Mesenchymal stem cell (in vitro differentiated cells and primary cell): ENCODE measurements at regions not wholly inside any gene's neighbourhood (a gene's known extent, or its start where the extent isn't known, plus 50 kb on each side); places are given as distances from the start of the nearest gene placed in this dataset.

Experiments used
- DNase-seq: peaks from one replicate; pipeline ENCODE4 v3.0.0-alpha.2; 2013
- H2AFZ ChIP-seq: one replicate; pipeline ENCODE4 v1.6.1; 2013; ENCODE audit warnings: low read depth, mild to moderate bottlenecking, control low read depth, inconsistent platforms, low read length, moderate library complexity
- H2AK5ac ChIP-seq: 2 replicates; pipeline ENCODE4 v1.6.1; 2013; ENCODE audit warnings: low read length, moderate library complexity, mild to moderate bottlenecking, inconsistent platforms; ENCODE audit not compliant: severe bottlenecking
- H2BK120ac ChIP-seq: one replicate; pipeline ENCODE4 v1.6.1; 2013; ENCODE audit warnings: low read depth, mild to moderate bottlenecking, inconsistent platforms, low read length, moderate library complexity
- H2BK12ac ChIP-seq, 2 experiments: one replicate each; pipeline ENCODE4 v1.6.1; 2013; ENCODE audit warnings: inconsistent platforms in 2 of 2, low read length in 2 of 2, mild to moderate bottlenecking in 2 of 2, moderate library complexity in 2 of 2, control low read depth in 1 of 2
- H2BK15ac ChIP-seq: one replicate; pipeline ENCODE4 v1.6.1; 2013; ENCODE audit warnings: mild to moderate bottlenecking, low read depth, inconsistent platforms; ENCODE audit not compliant: poor library complexity, severe bottlenecking
- H2BK5ac ChIP-seq: 2 replicates; pipeline ENCODE4 v1.6.1; 2013; ENCODE audit warnings: low read depth, mild to moderate bottlenecking, low read length, control low read depth, inconsistent platforms; ENCODE audit not compliant: poor library complexity, severe bottlenecking
- H3K14ac ChIP-seq, 2 experiments: one replicate each; pipeline ENCODE4 v1.6.1; 2013; ENCODE audit warnings: inconsistent platforms in 2 of 2, low read length in 2 of 2, control low read depth in 1 of 2, mild to moderate bottlenecking in 1 of 2, moderate library complexity in 1 of 2
- H3K18ac ChIP-seq, 2 experiments: one replicate each; pipeline ENCODE4 v1.6.1; 2013; ENCODE audit warnings: inconsistent platforms in 2 of 2, low read length in 2 of 2, control low read depth in 1 of 2, low read depth in 1 of 2, mild to moderate bottlenecking in 1 of 2
- H3K23ac ChIP-seq, 2 experiments: one replicate each; pipeline ENCODE4 v1.6.1; 2013; ENCODE audit warnings: inconsistent platforms in 2 of 2, low read length in 2 of 2, mild to moderate bottlenecking in 2 of 2, moderate library complexity in 2 of 2, control low read depth in 1 of 2
- H3K27ac ChIP-seq: 2 replicates; pipeline ENCODE4 v1.5.1; 2013; ENCODE audit warnings: mild to moderate bottlenecking, moderate library complexity, low read length, control low read depth, inconsistent platforms; ENCODE audit not compliant: poor library complexity, severe bottlenecking
- H3K27me3 ChIP-seq, 2 experiments: 2 replicates each; pipeline versions ENCODE4 v1.6.1 to v1.7.0; 2013; ENCODE audit warnings: low read length in 2 of 2, mild to moderate bottlenecking in 2 of 2, moderate library complexity in 2 of 2, control low read depth in 1 of 2, inconsistent platforms in 1 of 2; ENCODE audit not compliant: control insufficient read depth in 1 of 2, insufficient read depth in 1 of 2
- H3K36me3 ChIP-seq, 2 experiments: 2 replicates each; pipeline versions ENCODE4 v1.6.1 to v1.7.0; 2013; ENCODE audit warnings: low read length in 2 of 2, control low read depth in 1 of 2, inconsistent platforms in 1 of 2, low read depth in 1 of 2, mild to moderate bottlenecking in 1 of 2; ENCODE audit not compliant: insufficient read depth in 2 of 2, control insufficient read depth in 1 of 2
- H3K4ac ChIP-seq, 2 experiments: one replicate each; pipeline ENCODE4 v1.6.1; 2013; ENCODE audit warnings: inconsistent platforms in 2 of 2, low read length in 2 of 2, mild to moderate bottlenecking in 2 of 2, moderate library complexity in 2 of 2, control low read depth in 1 of 2, low read depth in 1 of 2
- H3K4me1 ChIP-seq: 2 replicates; pipeline ENCODE4 v1.6.1; 2013; ENCODE audit warnings: low read depth, low read length, control low read depth; ENCODE audit not compliant: control insufficient read depth, insufficient read depth
- H3K4me2 ChIP-seq: 2 replicates; pipeline ENCODE4 v1.6.1; 2013; ENCODE audit warnings: low read length, mild to moderate bottlenecking, inconsistent platforms; ENCODE audit not compliant: poor library complexity, severe bottlenecking
- H3K4me3 ChIP-seq, 2 experiments: 2 replicates each; pipeline versions ENCODE4 v1.5.1 to v1.7.0; 2013; ENCODE audit warnings: low read length in 2 of 2, mild to moderate bottlenecking in 2 of 2, control low read depth in 1 of 2, low read depth in 1 of 2; ENCODE audit not compliant: insufficient read depth in 1 of 2
- H3K79me1 ChIP-seq: replicated peaks from 2 replicates; pipeline ENCODE4 v1.6.1; 2013; ENCODE audit warnings: mild to moderate bottlenecking, control low read depth, low read length, inconsistent platforms; ENCODE audit not compliant: poor library complexity, severe bottlenecking
- H3K9ac ChIP-seq: 2 replicates; pipeline ENCODE4 v1.7.0; 2013; ENCODE audit warnings: mild to moderate bottlenecking, low read length, moderate library complexity
- H3K9me3 ChIP-seq: 2 replicates; pipeline ENCODE4 v1.7.0; 2013; ENCODE audit warnings: mild to moderate bottlenecking, low read length; ENCODE audit not compliant: control insufficient read depth
- H4K8ac ChIP-seq: one replicate; pipeline ENCODE4 v1.6.1; 2013; ENCODE audit warnings: inconsistent platforms, mild to moderate bottlenecking, low read length, moderate library complexity
- H4K91ac ChIP-seq: one replicate; pipeline ENCODE4 v1.6.1; 2013; ENCODE audit warnings: mild to moderate bottlenecking, low read length, inconsistent platforms
- WGBS: methylation state at CpG from one replicate; pipeline ENCODE4 v1.1.7; 2013; ENCODE audit warnings: mixed read lengths; 5-methylcytosine and 5-hydroxymethylcytosine counted together

GRCh38 chr18:51617572-51618260 is 420.2 kb upstream of the MEX3C start:
- WGBS: 71% methylated on average over 2 of the region's 2 CpGs
- H4K91ac ChIP-seq: no peak overlapping the region
- no peak overlapping the region for H2AK5ac ChIP-seq

GRCh38 chr18:51619283-51619682 is 421.8 kb upstream of the MEX3C start:
- peaks cover 0 to 9% of the 10 kb centered on the region in 2 experiments for H3K27me3 ChIP-seq
- H3K4me1 ChIP-seq: no peaks in the 10 kb centered on the region
- 72% methylated on average over 1 of the region's 1 CpG for WGBS

More at GRCh38 chr18:51617572-51618260, 420.2 kb upstream of the MEX3C start:
- no peak overlapping the region for H3K14ac ChIP-seq
- no peak overlapping the region for H2BK15ac ChIP-seq
- no peaks in the 10 kb centered on the region for H3K9me3 ChIP-seq
- no peak overlapping the region for H2AFZ ChIP-seq
- no peak overlapping the region for H3K9ac ChIP-seq
- H3K79me1 ChIP-seq: no peaks in the 10 kb centered on the region
- H3K27me3 ChIP-seq: peaks cover 0 to 9% of the 10 kb centered on the region in 2 experiments
- no peak overlapping the region for H3K27ac ChIP-seq
- no peak overlapping the region for H3K18ac ChIP-seq
- no peak overlapping the region for H3K4me2 ChIP-seq
- no peak overlapping the region for H2BK5ac ChIP-seq
- H3K4me1 ChIP-seq: no peaks in the 10 kb centered on the region
- no peak overlapping the region for H3K4ac ChIP-seq
- DNase-seq: no peak
- no peaks in the 10 kb centered on the region for H3K36me3 ChIP-seq
- no peak overlapping the region for H4K8ac ChIP-seq
- H2BK12ac ChIP-seq: no peak overlapping the region
- H3K23ac ChIP-seq: no peak overlapping the region
- no peak overlapping the region for H3K4me3 ChIP-seq
- no peak overlapping the region for H2BK120ac ChIP-seq

GRCh38 chr18:51621113-51621863 is 423.8 kb upstream of the MEX3C start:
- Histone ChIP-seq H2BK12ac (no peak overlapping the region), H3K14ac (no peak overlapping the region), H2BK15ac (no peak overlapping the region), H3K9ac (no peak overlapping the region), H3K36me3 (no peaks in the 10 kb centered on the region), H2AFZ (no peak overlapping the region), H2BK120ac (no peak overlapping the region), H3K23ac (no peak overlapping the region), H3K18ac (no peak overlapping the region), H2BK5ac (no peak overlapping the region), H3K4me3 (no peak overlapping the region), H3K27me3 (peaks cover 0 to 9% of the 10 kb centered on the region in 2 experiments), H3K4me1 (no peaks in the 10 kb centered on the region), H3K27ac (no peak overlapping the region), H4K8ac (no peak overlapping the region), H3K4me2 (no peak overlapping the region), H2AK5ac (no peak overlapping the region), H4K91ac (no peak overlapping the region), H3K9me3 (no peaks in the 10 kb centered on the region), H3K79me1 (no peaks in the 10 kb centered on the region), H3K4ac (no peak overlapping the region)
- peak; percentile 18 for DNase-seq
- 32% methylated on average over 12 of the region's 14 CpGs for WGBS

More at GRCh38 chr18:51619283-51619682, 421.8 kb upstream of the MEX3C start:
- Histone ChIP-seq H3K14ac (no peak overlapping the region), H2BK120ac (no peak overlapping the region), H3K4me3 (no peak overlapping the region), H3K9me3 (no peaks in the 10 kb centered on the region), H3K4ac (no peak overlapping the region), H3K27ac (no peak overlapping the region), H2BK5ac (no peak overlapping the region), H2BK12ac (no peak overlapping the region), H3K23ac (no peak overlapping the region), H3K9ac (no peak overlapping the region), H2AFZ (no peak overlapping the region), H4K91ac (no peak overlapping the region), H3K79me1 (no peaks in the 10 kb centered on the region), H2BK15ac (no peak overlapping the region), H2AK5ac (no peak overlapping the region), H3K36me3 (no peaks in the 10 kb centered on the region), H3K18ac (no peak overlapping the region), H3K4me2 (no peak overlapping the region), H4K8ac (no peak overlapping the region)
- no peak for DNase-seq

GRCh38 chr18:51621864-51622160 is 424.3 kb upstream of the MEX3C start:
- H3K4ac ChIP-seq: no peak overlapping the region
- no peak overlapping the region for H4K8ac ChIP-seq
- H3K4me1 ChIP-seq: no peaks in the 10 kb centered on the region
- H3K9ac ChIP-seq: no peak overlapping the region
- H2AFZ ChIP-seq: no peak overlapping the region
- H3K27me3 ChIP-seq: peaks cover 0 to 9% of the 10 kb centered on the region in 2 experiments
- no peak overlapping the region for H2AK5ac ChIP-seq
- no peak overlapping the region for H3K18ac ChIP-seq
- no peaks in the 10 kb centered on the region for H3K36me3 ChIP-seq
- no peak overlapping the region for H4K91ac ChIP-seq
- H3K79me1 ChIP-seq: no peaks in the 10 kb centered on the region
- H3K27ac ChIP-seq: no peak overlapping the region
- H3K4me3 ChIP-seq: no peak overlapping the region
- DNase-seq: no peak
- 26% methylated on average over 4 of the region's 5 CpGs for WGBS
- H3K23ac ChIP-seq: no peak overlapping the region
- no peaks in the 10 kb centered on the region for H3K9me3 ChIP-seq
- H3K14ac ChIP-seq: no peak overlapping the region
- H2BK15ac ChIP-seq: no peak overlapping the region
- no peak overlapping the region for H2BK120ac ChIP-seq
- H2BK12ac ChIP-seq: no peak overlapping the region
- no peak overlapping the region for H3K4me2 ChIP-seq
- H2BK5ac ChIP-seq: no peak overlapping the region
